ENCODE measurements at regions not wholly inside any gene's neighbourhood (a gene's known extent, or its start where the extent isn't known, plus 50 kb on each side); places are given as distances from the start of the nearest gene placed in this dataset.

DNA sequence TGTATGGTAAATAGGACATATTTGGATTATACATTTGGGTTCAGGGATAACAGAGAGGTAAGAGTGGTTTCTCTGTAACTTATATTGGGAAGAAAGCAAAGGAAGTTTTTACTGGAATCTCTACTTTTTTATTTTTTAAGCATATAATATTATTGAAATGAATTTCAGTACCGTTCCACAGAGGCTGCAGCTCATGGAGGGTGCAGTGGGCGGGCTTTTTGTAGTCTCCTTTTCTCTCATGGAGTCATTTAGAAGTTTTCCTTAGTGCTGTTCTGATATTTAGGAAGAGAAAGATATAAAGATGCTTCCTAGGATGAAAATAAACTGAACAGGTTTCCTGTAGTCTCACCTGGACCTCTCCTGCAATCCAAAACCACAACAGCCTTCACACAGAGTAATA, 1153.3 kb upstream of the TMEFF2 start:
- H3K9me3 Mint-ChIP-seq: no peaks in the 10 kb centered on the region
- no peak overlapping the region for H3K27ac Mint-ChIP-seq
- peak overlapping the region; percentile 70 for H3K4me3 Mint-ChIP-seq (ENCODE audit: low read depth)
- H3K27me3 Mint-ChIP-seq (ENCODE audit: low read depth): no peaks in the 10 kb centered on the region
- H3K4me1 Mint-ChIP-seq (ENCODE audit: low read depth): no peaks in the 10 kb centered on the region
- H3K36me3 Mint-ChIP-seq (ENCODE audit: low read depth): no peaks in the 10 kb centered on the region
- DNase-seq (ENCODE audit: low spot score): no peak
- intact Hi-C loops (cut with micrococcal nuclease): no loop called here

DNA sequence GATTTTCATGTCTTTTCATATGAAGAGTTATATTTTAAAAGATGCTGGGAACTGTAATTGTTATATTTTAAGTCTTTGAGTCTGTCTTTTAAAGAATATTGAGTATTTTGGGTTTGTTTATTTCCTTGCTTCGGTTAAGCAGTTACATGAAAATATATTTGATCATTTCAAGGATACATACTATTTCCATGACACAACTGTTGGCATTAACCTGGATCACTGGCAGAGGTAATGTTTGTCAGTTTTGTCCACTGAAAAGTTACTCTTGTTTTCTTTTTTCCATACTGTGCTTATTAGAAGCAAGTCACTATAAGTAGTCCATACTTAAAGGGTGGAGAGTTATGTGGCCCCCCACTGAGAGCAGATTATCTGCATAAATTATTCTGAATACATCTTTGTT, 1142.0 kb upstream of the TMEFF2 start:
- Mint-ChIP-seq H3K4me1 (ENCODE audit: low read depth) (no peaks in the 10 kb centered on the region), H3K36me3 (ENCODE audit: low read depth) (no peaks in the 10 kb centered on the region), H3K4me3 (ENCODE audit: low read depth) (no peak overlapping the region), H3K9me3 (no peaks in the 10 kb centered on the region), H3K27ac (no peak overlapping the region), H3K27me3 (ENCODE audit: low read depth) (no peaks in the 10 kb centered on the region)
- intact Hi-C loops (cut with micrococcal nuclease): no loop called here
- DNase-seq (ENCODE audit: low spot score): no peak

DNA sequence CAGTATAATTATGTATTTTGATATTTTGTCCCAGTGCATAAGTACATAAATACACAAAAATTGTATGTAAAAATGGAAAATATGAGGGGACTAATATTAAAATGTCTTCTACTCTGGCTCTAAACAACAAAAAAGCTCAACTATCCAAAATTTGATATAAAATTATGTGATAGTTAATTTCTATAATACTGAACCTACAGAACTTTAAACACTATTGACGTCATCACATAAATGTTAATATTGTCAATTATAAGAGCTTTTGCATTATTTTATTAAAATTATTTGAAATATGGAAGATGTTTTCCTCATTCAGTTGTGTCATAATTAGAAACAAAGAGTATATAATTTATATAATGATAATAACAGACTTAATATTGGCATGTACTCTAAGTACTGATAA, 1139.7 kb upstream of the TMEFF2 start:
- Mint-ChIP-seq H3K4me1 (ENCODE audit: low read depth) (no peaks in the 10 kb centered on the region), H3K27ac (no peak overlapping the region), H3K4me3 (ENCODE audit: low read depth) (no peak overlapping the region), H3K27me3 (ENCODE audit: low read depth) (no peaks in the 10 kb centered on the region), H3K36me3 (ENCODE audit: low read depth) (no peaks in the 10 kb centered on the region), H3K9me3 (no peaks in the 10 kb centered on the region)
- intact Hi-C loops (cut with micrococcal nuclease): no loop called here
- no peak for DNase-seq (ENCODE audit: low spot score)

DNA sequence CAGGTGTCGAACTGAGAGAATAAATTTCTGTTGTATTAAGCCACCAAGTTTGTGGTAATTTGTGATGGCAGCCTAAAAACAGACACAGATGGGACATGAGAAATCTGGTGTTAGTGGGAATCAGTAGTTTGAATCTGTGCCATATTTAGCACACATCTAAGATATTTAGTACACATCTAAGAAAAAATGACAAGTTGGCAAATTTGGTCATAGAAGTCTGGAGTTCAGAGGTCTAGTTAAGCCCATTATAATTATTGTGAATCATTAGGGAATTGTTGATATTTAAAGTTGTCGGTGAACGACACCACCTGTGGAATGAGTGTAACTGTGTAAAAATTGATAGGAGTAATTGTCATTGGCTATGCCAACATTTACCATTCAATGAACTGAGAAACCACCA, 1138.8 kb upstream of the TMEFF2 start:
- Mint-ChIP-seq H3K4me3 (ENCODE audit: low read depth) (no peak overlapping the region), H3K9me3 (no peaks in the 10 kb centered on the region), H3K27me3 (ENCODE audit: low read depth) (no peaks in the 10 kb centered on the region), H3K27ac (no peak overlapping the region), H3K4me1 (ENCODE audit: low read depth) (no peaks in the 10 kb centered on the region), H3K36me3 (ENCODE audit: low read depth) (no peaks in the 10 kb centered on the region)
- no peak for DNase-seq (ENCODE audit: low spot score)
- intact Hi-C loops (cut with micrococcal nuclease): no loop called here

DNA sequence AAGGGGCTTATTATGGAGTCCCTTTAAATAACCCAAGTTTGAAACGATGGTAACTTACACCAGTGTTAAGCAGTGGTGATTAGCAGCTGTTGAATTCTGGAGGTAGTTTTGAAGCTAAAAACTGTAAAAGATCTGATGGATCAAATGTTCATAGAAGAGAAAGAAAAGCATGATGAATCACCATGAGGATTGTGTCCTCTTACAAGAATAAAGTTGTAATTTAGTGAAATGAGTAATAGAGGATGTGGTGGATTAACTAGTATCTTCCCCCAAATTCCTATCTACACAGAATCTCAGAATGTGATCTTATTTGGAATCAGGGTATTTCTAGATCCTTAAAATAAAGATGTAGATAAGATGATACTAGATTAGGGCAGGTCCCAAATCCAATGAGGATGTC, 1138.2 kb upstream of the TMEFF2 start:
- no peaks in the 10 kb centered on the region for H3K36me3 Mint-ChIP-seq (ENCODE audit: low read depth)
- intact Hi-C loops (cut with micrococcal nuclease): no loop called here
- H3K27me3 Mint-ChIP-seq (ENCODE audit: low read depth): no peaks in the 10 kb centered on the region

DNA sequence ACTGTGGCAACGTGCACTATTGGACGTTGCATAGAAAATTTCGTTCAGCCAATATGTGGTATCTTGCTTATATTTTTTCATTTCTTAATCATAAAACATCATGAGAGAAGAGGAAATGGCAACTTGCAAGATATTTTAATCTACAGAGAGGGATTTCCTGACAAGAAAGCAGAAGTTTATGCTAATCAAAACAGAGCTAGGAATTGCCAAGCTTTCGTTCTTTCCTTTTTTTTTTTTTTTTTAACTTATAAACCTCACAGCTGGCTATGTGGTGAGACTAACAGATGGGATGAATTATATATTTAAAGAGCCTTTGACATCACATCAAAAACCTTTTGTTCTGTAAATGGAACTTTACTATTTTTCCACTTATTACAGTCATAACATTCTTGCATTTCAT, 1136.9 kb upstream of the TMEFF2 start:
- no peak for DNase-seq (ENCODE audit: low spot score)
- Mint-ChIP-seq H3K27me3 (ENCODE audit: low read depth) (no peaks in the 10 kb centered on the region), H3K4me3 (ENCODE audit: low read depth) (no peak overlapping the region), H3K4me1 (ENCODE audit: low read depth) (no peaks in the 10 kb centered on the region), H3K9me3 (no peaks in the 10 kb centered on the region), H3K27ac (no peak overlapping the region), H3K36me3 (ENCODE audit: low read depth) (no peaks in the 10 kb centered on the region)
- intact Hi-C loops (cut with micrococcal nuclease): no loop called here

More for the DNA sequence above, 1138.2 kb upstream of the TMEFF2 start:
- Mint-ChIP-seq H3K4me1 (ENCODE audit: low read depth) (no peaks in the 10 kb centered on the region), H3K27ac (no peak overlapping the region), H3K4me3 (ENCODE audit: low read depth) (no peak overlapping the region), H3K9me3 (no peaks in the 10 kb centered on the region)
- DNase-seq (ENCODE audit: low spot score): no peak

DNA sequence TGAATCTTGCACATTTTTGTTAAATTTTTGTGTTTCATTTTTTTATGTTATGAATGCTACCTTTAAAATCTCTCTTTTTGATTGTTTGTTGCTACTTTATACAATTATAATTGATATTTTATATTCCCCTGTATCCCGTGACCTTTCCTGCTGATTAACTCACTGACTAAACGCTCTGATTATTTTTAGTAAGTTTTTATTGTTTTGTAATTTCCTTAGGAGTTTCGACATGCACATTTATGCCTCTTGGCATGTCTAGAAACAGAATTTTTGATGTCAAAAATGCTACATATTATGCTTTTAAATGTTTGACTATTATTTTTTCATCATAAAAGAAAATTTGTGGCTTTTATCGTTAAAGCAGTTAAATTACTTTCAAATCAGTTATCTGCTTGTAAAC, 1131.6 kb upstream of the TMEFF2 start:
- intact Hi-C loops (cut with micrococcal nuclease): no loop called here
- Mint-ChIP-seq H3K9me3 (no peaks in the 10 kb centered on the region), H3K4me3 (ENCODE audit: low read depth) (no peak overlapping the region), H3K27ac (no peak overlapping the region), H3K4me1 (ENCODE audit: low read depth) (no peaks in the 10 kb centered on the region), H3K36me3 (ENCODE audit: low read depth) (no peaks in the 10 kb centered on the region), H3K27me3 (ENCODE audit: low read depth) (no peaks in the 10 kb centered on the region)
- no peak for DNase-seq (ENCODE audit: low spot score)

DNA sequence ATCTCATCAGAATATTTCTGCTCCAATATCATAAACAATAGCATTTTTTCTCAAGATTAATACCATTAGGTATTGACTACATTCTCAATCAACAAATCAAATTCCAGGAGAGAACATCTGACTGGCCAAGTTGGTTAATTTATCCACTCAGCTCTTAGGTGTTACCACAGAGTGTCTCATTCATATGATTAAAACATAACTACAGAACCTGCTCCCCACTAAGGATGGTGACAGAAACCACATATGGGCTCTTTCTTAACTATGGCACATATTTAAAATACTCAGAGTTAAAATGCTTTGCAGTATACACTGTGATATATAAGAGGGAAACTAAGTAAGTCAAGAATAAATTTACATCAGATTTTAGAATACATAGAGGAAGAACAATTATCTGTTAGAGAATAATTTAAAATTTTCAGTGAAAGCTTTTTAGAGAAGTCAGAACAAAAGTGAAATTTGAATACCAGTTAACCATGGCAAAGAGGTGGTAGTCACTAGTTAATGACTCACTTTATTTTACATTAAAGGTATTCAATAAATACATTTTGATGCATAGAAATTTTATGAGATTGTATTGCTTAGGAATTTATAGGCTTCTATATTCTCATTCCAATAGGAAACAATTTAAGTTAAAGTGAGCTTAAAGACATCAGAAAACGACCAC, 1120.8 kb upstream of the TMEFF2 start:
- H3K27me3 Mint-ChIP-seq (ENCODE audit: low read depth): no peaks in the 10 kb centered on the region
- intact Hi-C loops (cut with micrococcal nuclease): no loop called here
- H3K4me3 Mint-ChIP-seq (ENCODE audit: low read depth): no peak overlapping the region
- no peaks in the 10 kb centered on the region for H3K4me1 Mint-ChIP-seq (ENCODE audit: low read depth)
- H3K36me3 Mint-ChIP-seq (ENCODE audit: low read depth): no peaks in the 10 kb centered on the region
- no peak for DNase-seq (ENCODE audit: low spot score)
- no peak overlapping the region for H3K27ac Mint-ChIP-seq
- no peaks in the 10 kb centered on the region for H3K9me3 Mint-ChIP-seq

DNA sequence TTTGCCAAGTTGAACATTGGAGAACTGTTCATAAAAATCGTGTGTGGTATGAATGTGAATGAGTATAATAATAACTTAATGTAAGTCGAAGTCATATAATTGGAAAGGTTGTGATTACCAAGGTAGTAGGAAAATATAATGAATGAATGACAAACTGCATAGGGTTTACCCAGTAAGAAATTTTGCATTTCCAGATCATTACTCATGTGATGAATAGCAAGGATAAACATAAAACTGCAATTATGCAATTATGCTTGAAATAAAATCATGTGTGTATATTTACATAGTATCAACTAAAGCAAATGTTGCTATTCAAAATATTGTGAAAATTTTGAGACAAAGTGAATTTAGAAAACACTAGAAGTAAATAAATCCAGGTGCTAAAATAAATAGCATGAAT, 1108.7 kb upstream of the TMEFF2 start:
- H3K27me3 Mint-ChIP-seq (ENCODE audit: low read depth): no peaks in the 10 kb centered on the region
- H3K9me3 Mint-ChIP-seq: no peaks in the 10 kb centered on the region
- no peaks in the 10 kb centered on the region for H3K36me3 Mint-ChIP-seq (ENCODE audit: low read depth)
- no peak overlapping the region for H3K27ac Mint-ChIP-seq
- H3K4me1 Mint-ChIP-seq (ENCODE audit: low read depth): no peaks in the 10 kb centered on the region
- H3K4me3 Mint-ChIP-seq (ENCODE audit: low read depth): no peak overlapping the region
- intact Hi-C loops (cut with micrococcal nuclease): no loop called here
- no peak for DNase-seq (ENCODE audit: low spot score)

DNA sequence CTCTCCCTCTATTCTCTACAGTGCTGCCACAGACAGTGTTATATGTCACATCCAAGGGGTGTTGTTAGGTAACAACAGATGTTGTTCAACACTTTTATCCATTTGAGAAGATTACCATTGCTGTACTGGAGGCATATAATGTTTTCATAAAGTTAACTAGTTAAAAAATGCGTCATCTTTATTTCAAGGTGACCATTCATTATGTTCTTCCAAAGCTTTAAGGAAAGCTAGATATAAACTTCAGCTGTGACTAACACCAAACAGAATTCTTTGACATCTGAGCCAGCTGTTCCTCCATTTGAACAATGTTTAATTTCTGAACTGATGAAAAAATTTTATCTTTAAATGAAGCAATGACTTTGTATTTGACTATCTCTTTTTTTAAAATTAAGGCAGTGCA, 1099.6 kb upstream of the TMEFF2 start:
- DNase-seq (ENCODE audit: low spot score): no peak
- Mint-ChIP-seq H3K4me3 (ENCODE audit: low read depth) (no peak overlapping the region), H3K9me3 (no peaks in the 10 kb centered on the region), H3K27ac (no peak overlapping the region), H3K36me3 (ENCODE audit: low read depth) (no peaks in the 10 kb centered on the region), H3K27me3 (ENCODE audit: low read depth) (no peaks in the 10 kb centered on the region), H3K4me1 (ENCODE audit: low read depth) (no peaks in the 10 kb centered on the region)
- intact Hi-C loops (cut with micrococcal nuclease): no loop called here

DNA sequence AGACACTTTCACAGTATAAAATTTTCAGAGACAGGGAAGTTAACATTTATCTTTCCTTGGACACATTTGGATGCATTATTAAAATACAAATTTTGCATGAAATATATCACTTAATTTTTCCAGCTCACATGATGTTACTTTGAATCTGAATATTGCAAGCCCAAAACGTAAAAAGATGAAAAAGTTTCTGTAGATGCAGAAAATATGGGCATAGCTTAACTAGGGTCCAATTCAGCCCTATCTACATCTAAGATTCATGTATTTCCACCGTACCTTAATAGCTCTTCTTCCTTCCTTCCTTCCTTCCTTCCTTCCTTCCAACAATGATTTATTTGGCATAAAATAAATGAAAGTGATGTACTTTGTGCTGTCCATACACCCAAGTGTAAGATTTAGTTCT, 1084.6 kb upstream of the TMEFF2 start:
- H3K27ac Mint-ChIP-seq: no peak overlapping the region
- no peak for DNase-seq (ENCODE audit: low spot score)
- H3K27me3 Mint-ChIP-seq (ENCODE audit: low read depth): no peaks in the 10 kb centered on the region
- no peaks in the 10 kb centered on the region for H3K4me1 Mint-ChIP-seq (ENCODE audit: low read depth)
- no peaks in the 10 kb centered on the region for H3K9me3 Mint-ChIP-seq
- intact Hi-C loops (cut with micrococcal nuclease): no loop called here
- no peak overlapping the region for H3K4me3 Mint-ChIP-seq (ENCODE audit: low read depth)
- no peaks in the 10 kb centered on the region for H3K36me3 Mint-ChIP-seq (ENCODE audit: low read depth)

DNA sequence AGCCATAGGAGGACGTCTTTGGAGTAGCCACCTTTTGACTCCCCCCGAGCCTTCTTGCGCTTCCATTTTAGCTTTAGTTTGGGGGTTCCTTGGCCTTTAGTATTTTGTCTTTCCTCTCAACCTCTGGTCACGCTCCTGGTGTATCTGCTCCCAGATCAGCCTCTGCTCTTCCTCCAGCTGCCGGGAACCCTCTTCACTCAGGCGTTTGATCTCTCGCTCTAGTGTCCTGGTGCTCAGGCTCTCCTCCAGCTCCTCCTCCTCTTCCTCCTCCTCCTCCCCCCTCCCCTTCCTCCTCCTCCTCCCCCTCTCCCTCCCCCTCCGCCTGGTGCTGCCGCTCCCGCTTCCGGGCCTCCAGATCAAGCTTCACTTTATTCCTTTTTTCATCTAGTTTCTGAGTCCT, 1082.3 kb upstream of the TMEFF2 start:
- no peaks in the 10 kb centered on the region for H3K36me3 Mint-ChIP-seq (ENCODE audit: low read depth)
- DNase-seq (ENCODE audit: low spot score): no peak
- H3K27me3 Mint-ChIP-seq (ENCODE audit: low read depth): no peaks in the 10 kb centered on the region
- intact Hi-C loops (cut with micrococcal nuclease): no loop called here
- no peak overlapping the region for H3K4me3 Mint-ChIP-seq (ENCODE audit: low read depth)
- no peaks in the 10 kb centered on the region for H3K4me1 Mint-ChIP-seq (ENCODE audit: low read depth)
- H3K9me3 Mint-ChIP-seq: no peaks in the 10 kb centered on the region
- no peak overlapping the region for H3K27ac Mint-ChIP-seq

DNA sequence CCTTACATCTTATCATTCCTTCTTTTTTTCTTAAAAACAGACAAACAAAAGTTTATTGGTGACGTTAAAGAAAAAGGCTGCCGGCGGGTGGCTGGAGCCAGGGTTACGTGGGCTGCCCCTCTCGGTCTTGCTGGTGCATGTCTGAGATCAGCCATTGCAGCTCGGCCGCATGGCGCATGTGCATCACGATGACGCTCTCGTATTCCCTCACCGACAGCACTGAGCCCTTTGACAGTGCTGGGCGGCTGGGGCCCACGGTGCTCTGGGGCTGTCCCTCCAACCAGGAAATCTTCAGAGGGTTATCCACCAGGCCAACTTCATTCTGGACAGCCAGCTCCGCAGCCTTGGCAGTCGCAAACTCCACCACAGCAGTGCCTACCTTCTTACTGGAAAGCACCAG, 1081.8 kb upstream of the TMEFF2 start:
- Mint-ChIP-seq H3K4me3 (ENCODE audit: low read depth) (no peak overlapping the region), H3K36me3 (ENCODE audit: low read depth) (no peaks in the 10 kb centered on the region), H3K27me3 (ENCODE audit: low read depth) (no peaks in the 10 kb centered on the region), H3K4me1 (ENCODE audit: low read depth) (no peaks in the 10 kb centered on the region), H3K27ac (no peak overlapping the region), H3K9me3 (no peaks in the 10 kb centered on the region)
- DNase-seq (ENCODE audit: low spot score): no peak
- intact Hi-C loops (cut with micrococcal nuclease): no loop called here

DNA sequence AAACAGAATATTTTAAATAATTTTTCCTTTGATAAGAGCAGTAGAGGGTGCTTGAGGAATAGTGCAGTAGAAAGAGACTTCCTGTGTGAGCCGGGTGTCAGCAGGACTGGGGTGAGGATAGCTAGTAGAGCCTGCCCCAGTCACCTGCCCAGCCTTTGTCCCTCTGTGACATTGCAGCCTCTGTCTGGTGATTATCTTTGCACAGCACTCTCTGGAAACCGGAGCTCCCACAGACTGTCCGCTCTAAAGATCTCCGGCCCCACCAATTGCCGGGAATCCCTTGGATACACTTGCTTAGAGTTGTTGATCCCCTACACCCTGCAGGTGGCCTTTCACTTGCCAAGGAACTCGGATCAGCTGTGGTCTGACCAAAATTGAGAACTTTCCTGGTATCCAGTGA, 1081.3 kb upstream of the TMEFF2 start:
- Mint-ChIP-seq H3K4me1 (ENCODE audit: low read depth) (no peaks in the 10 kb centered on the region), H3K4me3 (ENCODE audit: low read depth) (no peak overlapping the region), H3K9me3 (no peaks in the 10 kb centered on the region), H3K36me3 (ENCODE audit: low read depth) (no peaks in the 10 kb centered on the region), H3K27me3 (ENCODE audit: low read depth) (no peaks in the 10 kb centered on the region), H3K27ac (no peak overlapping the region)
- DNase-seq (ENCODE audit: low spot score): no peak
- intact Hi-C loops (cut with micrococcal nuclease): no loop called here
